ENCODE measurements at regions not wholly inside any gene's neighbourhood (a gene's known extent, or its start where the extent isn't known, plus 50 kb on each side); places are given as distances from the start of the nearest gene placed in this dataset.

- TF ChIP-seq ZNF687 (CRISPR knock-in tag; IDR thresholded peaks at IDR 0.05) (no peak), KLF12 (CRISPR knock-in tag; IDR thresholded peaks at IDR 0.05; ENCODE audit: borderline replicate concordance) (no peak), NR1H2 (CRISPR knock-in tag; IDR thresholded peaks at IDR 0.05; ENCODE audit: borderline replicate concordance, low read depth) (no peak), ZMYM2 (CRISPR knock-in tag; IDR thresholded peaks at IDR 0.05) (no peak)
Observed at GRCh38 chr14:34175574-34175973, 224.7 kb upstream of the EGLN3 start (continued).

- Histone ChIP-seq H2AFZ (ENCODE audit: low read length) (no peak overlapping the region), H4K20me1 (ENCODE audit: insufficient read depth, low read length) (no peaks in the 10 kb centered on the region), H3K4me1 (ENCODE audit: insufficient read depth, low read length) (peaks cover 5% of the 10 kb centered on the region), H3K27ac (ENCODE audit: extremely low read length, insufficient read depth, low read length) (no peak overlapping the region), H3K36me3 (replicated peaks in 1 of 2; ENCODE audit: control insufficient read depth in 1 of 2, insufficient read depth in 2 of 2, low read length in 2 of 2) (no peaks in the 10 kb centered on the region), H3K27me3 (ENCODE audit: control insufficient read depth in 1 of 2, insufficient read depth in 2 of 2, low read length in 2 of 2) (no peaks in the 10 kb centered on the region), H3K79me2 (ENCODE audit: insufficient read depth, low read length) (no peaks in the 10 kb centered on the region), H3K4me3 (replicated peaks in 1 of 3; ENCODE audit: insufficient read depth in 1 of 3, low read depth in 2 of 3, low read length in 3 of 3) (no peak overlapping the region), H3K9ac (ENCODE audit: insufficient read depth, low read depth, low read length) (no peak overlapping the region), H3K4me2 (ENCODE audit: low read depth, low read length) (no peak overlapping the region), H3K9me3 (ENCODE audit: low read length) (no peaks in the 10 kb centered on the region)
- CTCF ChIA-PET (ENCODE audit: low intra/inter-chr PET ratio, low total read pairs), result no interaction called here
- POLR2A ChIA-PET, result no interaction called here
- 15% methylated on average over 3 of the region's 3 CpGs for WGBS (ENCODE audit: low lambda C conversion rate)
- no TSS peak for BruUV-seq (replicated peaks)
- DNase-seq (ENCODE audit: low spot score) (no peak), ATAC-seq (no peak), FAIRE-seq (no peak)
- in situ Hi-C loops (cut with HindIII; ENCODE audit: extremely low pct_ligation_motif_present, low pct_unique_long_range_greater_than_20kb) (no loop called here), intact Hi-C loops (cut with micrococcal nuclease; ENCODE audit: unreplicated experiment) (no loop called here)
- no peak for TF ChIP-seq ZNF282 (IDR thresholded peaks at IDR 0.05; ENCODE audit: partially characterized antibody)
- no peak for TF ChIP-seq ZNF510 (CRISPR knock-in tag; IDR thresholded peaks at IDR 0.05; ENCODE audit: low read depth)
- TF ChIP-seq TEF (CRISPR knock-in tag; IDR thresholded peaks at IDR 0.05), result no peak
- TF ChIP-seq ZFP1 (CRISPR knock-in tag; IDR thresholded peaks at IDR 0.05), result no peak
- no peak for TF ChIP-seq ZBTB2 (CRISPR knock-in tag; IDR thresholded peaks at IDR 0.05; ENCODE audit: low read depth)
- TF ChIP-seq CEBPB (IDR thresholded peaks at IDR 0.05; ENCODE audit: borderline replicate concordance, low read depth, low read length), result no peak
- no peak for TF ChIP-seq WIZ (CRISPR knock-in tag; IDR thresholded peaks at IDR 0.05)
- TF ChIP-seq LCORL (IDR thresholded peaks at IDR 0.05), result peak; percentile 99
- no peak for TF ChIP-seq LCORL (CRISPR knock-in tag; IDR thresholded peaks at IDR 0.05)
Observed at GRCh38 chr14:34174973-34175372, 224.1 kb upstream of the EGLN3 start.

All from HepG2 (cell line).